GM21717 (cell line): ENCODE measurements at regions not wholly inside any gene's neighbourhood (a gene's known extent, or its start where the extent isn't known, plus 50 kb on each side); places are given as distances from the start of the nearest gene placed in this dataset.

Source experiments
- ATAC-seq: cut with Tn5 transposase; IDR thresholded peaks from one replicate; pipeline ENCODE4 v1.9.1; 2021; ENCODE audit warnings: mild to moderate bottlenecking, moderate library complexity; ENCODE audit not compliant: unreplicated experiment

GRCh38 chr4:62199291-62199810, 999.2 kb downstream of the ADGRL3 start:
- ATAC-seq, result no peak

- ATAC-seq, result no peak
These were observed 996.2 kb downstream of the ADGRL3 start for GRCh38 chr4:62196338-62196737.

- no peak for ATAC-seq
These were observed 994.2 kb downstream of the ADGRL3 start for GRCh38 chr4:62194342-62194741.

- ATAC-seq, result no peak
These were observed 993.6 kb downstream of the ADGRL3 start for GRCh38 chr4:62193761-62194160.

GRCh38 chr4:62191451-62192240, 991.5 kb downstream of the ADGRL3 start:
- ATAC-seq, result no peak

- no peak for ATAC-seq
These were observed 970.1 kb downstream of the ADGRL3 start for GRCh38 chr4:62170235-62170634.

- ATAC-seq, result no peak
These were observed 968.6 kb downstream of the ADGRL3 start for GRCh38 chr4:62168681-62169080.

- ATAC-seq, result no peak
These were observed 962.5 kb downstream of the ADGRL3 start for GRCh38 chr4:62162606-62163005.

GRCh38 chr4:62161446-62161845, 961.3 kb downstream of the ADGRL3 start:
- ATAC-seq, result no peak

GRCh38 chr4:62159876-62160275, 959.8 kb downstream of the ADGRL3 start:
- ATAC-seq, result no peak

- no peak for ATAC-seq
These were observed 959.2 kb downstream of the ADGRL3 start for GRCh38 chr4:62159306-62159705.

- no peak for ATAC-seq
These were observed 956.1 kb downstream of the ADGRL3 start for GRCh38 chr4:62156205-62156604.

- ATAC-seq, result no peak
These were observed 945.1 kb downstream of the ADGRL3 start for GRCh38 chr4:62145276-62145675.

- no peak for ATAC-seq
These were observed 944.3 kb downstream of the ADGRL3 start for GRCh38 chr4:62144431-62144830.

GRCh38 chr4:62135565-62136156, 935.5 kb downstream of the ADGRL3 start:
- no peak for ATAC-seq

GRCh38 chr4:62133977-62134376, 933.9 kb downstream of the ADGRL3 start:
- ATAC-seq, result no peak

GRCh38 chr4:62133101-62133897, 933.2 kb downstream of the ADGRL3 start:
- no peak for ATAC-seq

GRCh38 chr4:62131049-62131448, 930.9 kb downstream of the ADGRL3 start:
- no peak for ATAC-seq

- no peak for ATAC-seq
These were observed 930.5 kb downstream of the ADGRL3 start for GRCh38 chr4:62130637-62131036.

GRCh38 chr4:62130230-62130629, 930.1 kb downstream of the ADGRL3 start:
- no peak for ATAC-seq
